ENCODE measurements at regions not wholly inside any gene's neighbourhood (a gene's known extent, or its start where the extent isn't known, plus 50 kb on each side); places are given as distances from the start of the nearest gene placed in this dataset.

- Histone ChIP-seq H3K4me3 (ENCODE audit: insufficient read depth in 1 of 2, low read depth in 1 of 2, low read length in 2 of 2) (no peak overlapping the region), H3K36me3 (ENCODE audit: control insufficient read depth in 1 of 2, insufficient read depth in 2 of 2, low read depth in 1 of 2, low read length in 2 of 2) (no peaks in the 10 kb centered on the region), H2BK15ac (ENCODE audit: low read depth, poor library complexity, severe bottlenecking) (no peak overlapping the region), H3K27ac (ENCODE audit: low read length, poor library complexity, severe bottlenecking) (peak overlapping the region; percentile 39), H3K18ac (ENCODE audit: low read depth in 1 of 2, low read length in 2 of 2) (no peak overlapping the region), H2BK12ac (ENCODE audit: low read length in 2 of 2) (no peak overlapping the region), H3K4me1 (ENCODE audit: control insufficient read depth, insufficient read depth, low read depth, low read length) (peaks cover 1% of the 10 kb centered on the region), H2BK5ac (ENCODE audit: low read depth, low read length, poor library complexity, severe bottlenecking) (no peak overlapping the region), H2AFZ (ENCODE audit: low read depth, low read length) (no peak overlapping the region), H3K4me2 (ENCODE audit: low read length, poor library complexity, severe bottlenecking) (no peak overlapping the region), H2BK120ac (ENCODE audit: low read depth, low read length) (no peak overlapping the region), H3K79me1 (replicated peaks; ENCODE audit: low read length, poor library complexity, severe bottlenecking) (no peaks in the 10 kb centered on the region), H3K4ac (ENCODE audit: low read depth in 1 of 2, low read length in 2 of 2) (no peak overlapping the region), H3K23ac (ENCODE audit: low read length in 2 of 2) (no peak overlapping the region), H3K14ac (ENCODE audit: low read length in 2 of 2) (no peak overlapping the region), H4K91ac (ENCODE audit: low read length) (no peak overlapping the region), H2AK5ac (ENCODE audit: low read length, severe bottlenecking) (no peak overlapping the region), H3K9me3 (ENCODE audit: control insufficient read depth, low read length) (peaks cover 14% of the 10 kb centered on the region), H3K27me3 (ENCODE audit: control insufficient read depth in 1 of 2, insufficient read depth in 1 of 2, low read length in 2 of 2) (no peaks in the 10 kb centered on the region), H3K9ac (ENCODE audit: low read length) (no peak overlapping the region), H4K8ac (ENCODE audit: low read length) (no peak overlapping the region)
- 94% methylated on average over 2 of the region's 4 CpGs for WGBS
- no peak for DNase-seq
These were observed 61.4 kb upstream of the COL8A1 start for GRCh38 chr3:99576904-99577559.

- Histone ChIP-seq H3K27ac (ENCODE audit: low read length, poor library complexity, severe bottlenecking) (no peak overlapping the region), H3K36me3 (ENCODE audit: control insufficient read depth in 1 of 2, insufficient read depth in 2 of 2, low read depth in 1 of 2, low read length in 2 of 2) (no peaks in the 10 kb centered on the region), H3K4ac (ENCODE audit: low read depth in 1 of 2, low read length in 2 of 2) (no peak overlapping the region), H4K91ac (ENCODE audit: low read length) (no peak overlapping the region), H2AK5ac (ENCODE audit: low read length, severe bottlenecking) (no peak overlapping the region), H3K4me1 (ENCODE audit: control insufficient read depth, insufficient read depth, low read depth, low read length) (peaks cover 1% of the 10 kb centered on the region), H3K9ac (ENCODE audit: low read length) (no peak overlapping the region), H3K14ac (ENCODE audit: low read length in 2 of 2) (no peak overlapping the region), H3K4me3 (ENCODE audit: insufficient read depth in 1 of 2, low read depth in 1 of 2, low read length in 2 of 2) (no peak overlapping the region), H3K9me3 (ENCODE audit: control insufficient read depth, low read length) (peaks cover 14% of the 10 kb centered on the region), H3K23ac (ENCODE audit: low read length in 2 of 2) (no peak overlapping the region), H2BK120ac (ENCODE audit: low read depth, low read length) (no peak overlapping the region), H2AFZ (ENCODE audit: low read depth, low read length) (no peak overlapping the region), H3K79me1 (replicated peaks; ENCODE audit: low read length, poor library complexity, severe bottlenecking) (no peaks in the 10 kb centered on the region), H3K27me3 (ENCODE audit: control insufficient read depth in 1 of 2, insufficient read depth in 1 of 2, low read length in 2 of 2) (no peaks in the 10 kb centered on the region), H2BK15ac (ENCODE audit: low read depth, poor library complexity, severe bottlenecking) (no peak overlapping the region), H4K8ac (ENCODE audit: low read length) (no peak overlapping the region), H3K18ac (ENCODE audit: low read depth in 1 of 2, low read length in 2 of 2) (no peak overlapping the region), H3K4me2 (ENCODE audit: low read length, poor library complexity, severe bottlenecking) (no peak overlapping the region), H2BK12ac (ENCODE audit: low read length in 2 of 2) (no peak overlapping the region), H2BK5ac (ENCODE audit: low read depth, low read length, poor library complexity, severe bottlenecking) (no peak overlapping the region)
- DNase-seq = no peak
- WGBS = 100% methylated on average over 2 of the region's 2 CpGs
These were observed 62.7 kb upstream of the COL8A1 start for GRCh38 chr3:99575683-99576082.

GRCh38 chr3:99570061-99570460 lies 68.3 kb upstream of the COL8A1 start:
- no peak overlapping the region for H3K4me3 ChIP-seq (ENCODE audit: insufficient read depth in 1 of 2, low read depth in 1 of 2, low read length in 2 of 2)
- H3K9me3 ChIP-seq (ENCODE audit: control insufficient read depth, low read length) = peaks cover 13% of the 10 kb centered on the region
- H2AFZ ChIP-seq (ENCODE audit: low read depth, low read length) = no peak overlapping the region
- H2BK12ac ChIP-seq (ENCODE audit: low read length in 2 of 2) = no peak overlapping the region
- no peak overlapping the region for H3K23ac ChIP-seq (ENCODE audit: low read length in 2 of 2)
- no peak overlapping the region for H3K14ac ChIP-seq (ENCODE audit: low read length in 2 of 2)
- H2BK5ac ChIP-seq (ENCODE audit: low read depth, low read length, poor library complexity, severe bottlenecking) = no peak overlapping the region
- no peak overlapping the region for H2AK5ac ChIP-seq (ENCODE audit: low read length, severe bottlenecking)
- H3K27ac ChIP-seq (ENCODE audit: low read length, poor library complexity, severe bottlenecking) = no peak overlapping the region
- H3K9ac ChIP-seq (ENCODE audit: low read length) = no peak overlapping the region
- no peak overlapping the region for H4K91ac ChIP-seq (ENCODE audit: low read length)
- no peak for DNase-seq
- H2BK15ac ChIP-seq (ENCODE audit: low read depth, poor library complexity, severe bottlenecking) = no peak overlapping the region
- no peaks in the 10 kb centered on the region for H3K27me3 ChIP-seq (ENCODE audit: control insufficient read depth in 1 of 2, insufficient read depth in 1 of 2, low read length in 2 of 2)
- no peak overlapping the region for H3K18ac ChIP-seq (ENCODE audit: low read depth in 1 of 2, low read length in 2 of 2)
- H3K4me2 ChIP-seq (ENCODE audit: low read length, poor library complexity, severe bottlenecking) = no peak overlapping the region
- no peaks in the 10 kb centered on the region for H3K4me1 ChIP-seq (ENCODE audit: control insufficient read depth, insufficient read depth, low read depth, low read length)
- H3K36me3 ChIP-seq (ENCODE audit: control insufficient read depth in 1 of 2, insufficient read depth in 2 of 2, low read depth in 1 of 2, low read length in 2 of 2) = no peaks in the 10 kb centered on the region
- H4K8ac ChIP-seq (ENCODE audit: low read length) = no peak overlapping the region
- H3K4ac ChIP-seq (ENCODE audit: low read depth in 1 of 2, low read length in 2 of 2) = no peak overlapping the region
- WGBS = no CpG with 5 or more reads among the region's 1 CpG
- H3K79me1 ChIP-seq (replicated peaks; ENCODE audit: low read length, poor library complexity, severe bottlenecking) = no peaks in the 10 kb centered on the region
- H2BK120ac ChIP-seq (ENCODE audit: low read depth, low read length) = no peak overlapping the region

GRCh38 chr3:99568663-99569335 lies 69.6 kb upstream of the COL8A1 start:
- Histone ChIP-seq H3K9ac (ENCODE audit: low read length) (no peak overlapping the region), H3K9me3 (ENCODE audit: control insufficient read depth, low read length) (peaks cover 8% of the 10 kb centered on the region), H3K4me3 (ENCODE audit: insufficient read depth in 1 of 2, low read depth in 1 of 2, low read length in 2 of 2) (no peak overlapping the region), H2AFZ (ENCODE audit: low read depth, low read length) (no peak overlapping the region), H3K18ac (ENCODE audit: low read depth in 1 of 2, low read length in 2 of 2) (no peak overlapping the region), H3K27me3 (ENCODE audit: control insufficient read depth in 1 of 2, insufficient read depth in 1 of 2, low read length in 2 of 2) (no peaks in the 10 kb centered on the region), H2BK15ac (ENCODE audit: low read depth, poor library complexity, severe bottlenecking) (no peak overlapping the region), H3K23ac (ENCODE audit: low read length in 2 of 2) (no peak overlapping the region), H3K36me3 (ENCODE audit: control insufficient read depth in 1 of 2, insufficient read depth in 2 of 2, low read depth in 1 of 2, low read length in 2 of 2) (no peaks in the 10 kb centered on the region), H4K91ac (ENCODE audit: low read length) (no peak overlapping the region), H2BK120ac (ENCODE audit: low read depth, low read length) (no peak overlapping the region), H3K14ac (ENCODE audit: low read length in 2 of 2) (no peak overlapping the region), H3K27ac (ENCODE audit: low read length, poor library complexity, severe bottlenecking) (no peak overlapping the region), H3K4me1 (ENCODE audit: control insufficient read depth, insufficient read depth, low read depth, low read length) (no peaks in the 10 kb centered on the region), H3K4me2 (ENCODE audit: low read length, poor library complexity, severe bottlenecking) (no peak overlapping the region), H4K8ac (ENCODE audit: low read length) (no peak overlapping the region), H2BK5ac (ENCODE audit: low read depth, low read length, poor library complexity, severe bottlenecking) (no peak overlapping the region), H3K4ac (ENCODE audit: low read depth in 1 of 2, low read length in 2 of 2) (no peak overlapping the region), H2BK12ac (ENCODE audit: low read length in 2 of 2) (no peak overlapping the region), H2AK5ac (ENCODE audit: low read length, severe bottlenecking) (no peak overlapping the region), H3K79me1 (replicated peaks; ENCODE audit: low read length, poor library complexity, severe bottlenecking) (no peaks in the 10 kb centered on the region)
- WGBS = no CpG with 5 or more reads among the region's 1 CpG
- DNase-seq = no peak
